Upper lobe of left lung (tissue), 4 donors: ENCODE measurements at regions not wholly inside any gene's neighbourhood (a gene's known extent, or its start where the extent isn't known, plus 50 kb on each side); places are given as distances from the start of the nearest gene placed in this dataset.

Source experiments
- CTCF ChIP-seq, 6 experiments: fragments of 450-650 bp in 4 of 6; fragments of 200-600 bp in 2 of 6; sonication (generic) in 2 of 6; IDR thresholded peaks; one replicate each; pipeline ENCODE4 v1.5.1; 2016 to 2019; ENCODE audit warnings: antibody characterized with exemption in 6 of 6
- EP300 ChIP-seq, 4 donors: sonication (generic); formaldehyde crosslinking; IDR thresholded peaks; one replicate each; pipeline ENCODE4 v1.5.1; 2017; ENCODE audit warnings: antibody characterized with exemption in 4 of 4, control low read depth in 2 of 4
- POLR2A ChIP-seq, 4 donors: fragments of 450-650 bp; IDR thresholded peaks; one replicate each; pipeline ENCODE4 v1.5.1; 2016 to 2017; ENCODE audit warnings: antibody characterized with exemption in 4 of 4, mild to moderate bottlenecking in 2 of 4

- TF ChIP-seq POLR2A (IDR thresholded peaks at IDR 0.05), result no peak
- no peak for TF ChIP-seq EP300 (IDR thresholded peaks at IDR 0.05)
- TF ChIP-seq CTCF (IDR thresholded peaks at IDR 0.05), result no peak
Measured at GRCh38 chr2:224159345-224159928, 120.4 kb upstream of the SERPINE2 start.
